GM21786 (cell line): ENCODE measurements at regions not wholly inside any gene's neighbourhood (a gene's known extent, or its start where the extent isn't known, plus 50 kb on each side); places are given as distances from the start of the nearest gene placed in this dataset.
"Not testable (repeated sequence)": the region's sequence is repeated elsewhere in the genome, so short reads cannot be mapped to it uniquely, and the experiment has no call there.

Source experiments
- ATAC-seq: cut with Tn5 transposase; IDR thresholded peaks from one replicate; pipeline ENCODE4 v1.9.1; 2021; ENCODE audit not compliant: unreplicated experiment

- not testable (repeated sequence) for ATAC-seq
These were observed 382.4 kb upstream of the PODXL start for GRCh38 chr7:131938788-131939187.

- no peak for ATAC-seq
These were observed 381.4 kb upstream of the PODXL start for GRCh38 chr7:131937868-131938267.

GRCh38 chr7:131935180-131935579 is 378.8 kb upstream of the PODXL start:
- ATAC-seq = no peak

- no peak for ATAC-seq
These were observed 378.0 kb upstream of the PODXL start for GRCh38 chr7:131934452-131934851.

DNA sequence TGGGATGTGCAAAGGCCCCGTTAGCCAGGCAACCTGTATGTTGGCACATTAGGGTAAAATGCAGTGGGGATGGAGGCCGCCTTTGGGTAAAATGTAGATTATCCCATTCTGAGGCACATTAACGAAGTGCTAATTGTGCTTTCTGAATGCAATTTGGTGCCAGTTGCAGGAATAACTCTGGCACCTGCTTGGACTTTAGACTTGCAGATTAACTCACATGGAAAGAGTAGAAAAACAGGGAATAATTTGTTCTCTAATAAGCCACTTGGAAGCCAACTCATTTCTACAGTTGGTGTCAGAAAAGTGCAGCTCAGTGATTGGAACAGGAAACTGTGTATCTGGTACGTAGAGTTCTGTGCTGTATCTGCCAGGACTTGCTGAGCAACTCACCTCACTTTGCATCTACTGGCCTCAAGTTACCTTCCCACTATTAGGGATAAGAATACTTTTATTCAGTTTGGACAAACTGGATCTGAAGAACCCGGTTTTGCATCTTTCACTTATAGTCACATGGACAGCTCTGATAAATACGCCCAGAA is 377.4 kb upstream of the PODXL start:
- ATAC-seq = no peak

GRCh38 chr7:131933219-131933618 is 376.8 kb upstream of the PODXL start:
- not testable (repeated sequence) for ATAC-seq

GRCh38 chr7:131932271-131932670 is 375.8 kb upstream of the PODXL start:
- no peak for ATAC-seq

DNA sequence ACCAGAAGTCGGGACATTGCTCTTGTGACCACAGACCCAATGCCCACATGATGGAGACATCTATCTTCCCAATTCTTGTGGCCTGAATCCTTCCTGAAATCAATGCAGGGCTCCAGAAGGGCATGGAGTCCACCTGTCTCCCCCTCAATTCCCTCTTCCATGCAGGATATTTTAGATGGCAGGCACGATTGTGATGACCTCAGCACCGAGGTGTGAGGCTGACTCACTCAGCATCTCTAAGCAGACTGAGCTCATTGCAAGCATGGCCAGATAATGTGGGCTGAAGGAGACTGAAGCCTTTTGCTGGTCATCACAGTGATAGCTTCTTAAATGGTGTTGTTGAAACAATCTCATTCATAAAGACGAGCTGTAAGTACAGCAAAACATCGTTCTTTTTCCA is 374.9 kb upstream of the PODXL start:
- ATAC-seq = no peak

GRCh38 chr7:131929632-131930031 is 373.2 kb upstream of the PODXL start:
- ATAC-seq = no peak

DNA sequence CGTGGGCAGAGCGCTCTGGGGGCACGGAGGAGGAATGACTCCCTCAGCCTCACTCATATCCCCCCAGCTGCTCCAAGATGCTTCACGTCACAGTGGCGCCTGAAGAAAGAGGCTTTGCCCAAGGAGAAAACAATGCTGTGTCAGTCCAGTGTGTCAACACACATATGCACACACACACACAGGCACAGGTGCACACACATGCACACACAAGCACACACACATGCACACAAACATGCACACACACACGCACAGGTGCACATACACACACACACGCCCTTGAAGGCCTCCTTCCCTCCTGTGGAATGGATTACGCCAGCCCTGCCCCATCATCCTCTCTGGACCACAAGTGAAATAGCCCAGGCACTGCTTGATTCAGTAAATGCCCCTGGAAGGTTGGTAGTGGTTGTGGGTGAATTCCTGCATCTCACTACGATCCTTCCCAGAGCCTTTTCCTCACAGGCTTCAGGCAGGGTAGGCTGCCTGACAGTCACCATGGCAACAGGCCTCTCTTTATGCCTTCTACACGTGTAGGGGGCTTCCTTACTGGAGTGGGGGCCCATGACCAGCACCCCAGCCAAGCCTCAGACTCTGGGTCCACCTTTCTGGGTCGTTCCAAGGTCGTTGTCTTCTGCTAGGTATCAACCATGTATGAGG is 371.5 kb upstream of the PODXL start:
- ATAC-seq = no peak

GRCh38 chr7:131925636-131926035 is 369.2 kb upstream of the PODXL start:
- ATAC-seq = no peak

DNA sequence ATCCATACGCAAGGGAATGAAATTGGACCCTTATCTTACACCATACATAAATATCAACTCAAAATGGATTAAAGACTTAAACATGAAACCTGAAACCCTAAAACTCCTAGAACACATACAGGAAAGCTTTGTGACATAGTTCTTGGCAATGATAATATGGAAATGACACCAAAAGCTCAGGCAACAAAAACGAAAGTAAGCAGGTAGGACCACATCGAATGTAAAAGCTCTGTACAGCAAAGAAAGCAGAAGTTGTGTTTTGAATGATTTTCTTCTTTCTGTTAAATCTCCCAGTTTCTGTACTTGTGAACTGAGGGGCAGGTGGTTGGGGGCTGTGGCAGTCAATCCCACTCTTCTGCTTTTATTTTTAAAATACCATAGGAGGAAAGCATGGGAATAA is 368.4 kb upstream of the PODXL start:
- ATAC-seq = no peak

GRCh38 chr7:131922948-131923347 is 366.5 kb upstream of the PODXL start:
- not testable (repeated sequence) for ATAC-seq

DNA sequence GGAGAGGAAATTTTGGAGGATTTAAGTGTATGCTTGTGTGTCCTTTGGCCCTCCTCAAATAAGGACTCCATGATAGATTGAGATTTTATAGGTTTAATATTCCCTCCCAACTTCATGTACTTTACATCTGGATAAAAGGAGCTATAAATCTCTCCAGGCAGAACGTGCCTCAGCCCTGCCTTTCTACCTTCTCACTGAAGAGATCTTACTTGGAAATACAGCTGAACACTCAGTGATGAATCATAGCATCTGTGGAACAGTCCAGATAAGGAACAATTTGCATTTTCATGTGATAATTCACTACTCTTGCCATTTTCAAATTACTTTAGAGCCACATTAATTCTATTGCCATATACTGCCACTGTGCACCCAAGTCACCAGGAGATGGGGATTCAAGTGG is 364.6 kb upstream of the PODXL start:
- no peak for ATAC-seq

GRCh38 chr7:131919920-131920709 is 363.7 kb upstream of the PODXL start:
- peak; percentile 75 for ATAC-seq

DNA sequence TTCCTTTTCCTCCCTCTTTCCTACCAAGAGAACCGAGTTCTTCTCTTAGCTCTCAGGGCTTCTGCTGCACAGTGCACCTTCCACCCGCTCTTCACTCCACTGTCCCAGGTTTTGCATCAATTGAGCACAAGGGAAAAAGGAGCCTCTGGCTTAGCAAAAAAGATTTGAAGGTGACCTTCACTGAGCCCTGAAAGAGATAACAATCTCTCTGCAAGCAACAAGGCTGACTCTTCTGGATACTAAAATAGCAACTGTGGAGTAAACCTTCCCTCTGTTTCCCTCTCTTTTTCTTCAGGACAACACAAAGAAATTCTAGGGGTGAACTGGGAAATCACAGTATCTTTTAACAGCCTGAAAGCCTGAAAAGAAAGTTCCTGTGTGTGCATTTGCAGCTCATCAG is 354.7 kb upstream of the PODXL start:
- ATAC-seq = no peak

- no peak for ATAC-seq
These were observed 352.8 kb upstream of the PODXL start for GRCh38 chr7:131909151-131909768.

DNA sequence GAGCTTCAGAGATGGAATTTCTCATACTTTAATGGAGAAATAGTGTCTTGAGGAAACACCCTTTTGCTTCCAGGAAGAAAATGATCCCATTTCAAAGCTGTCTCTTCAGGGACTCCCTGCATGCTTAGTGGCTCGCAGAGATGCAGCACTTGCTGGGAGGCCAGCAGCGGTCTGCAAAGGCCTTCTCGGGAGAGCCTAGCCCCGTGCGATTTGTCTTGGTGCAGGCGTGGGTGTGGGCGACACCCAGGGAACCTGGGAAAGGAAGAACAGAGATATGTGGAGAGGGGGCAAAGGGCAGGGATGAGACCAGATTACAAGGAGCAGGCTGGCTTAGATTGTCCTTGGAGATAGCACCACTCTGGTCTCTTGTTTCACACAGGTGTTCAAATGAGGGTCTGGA is 352.3 kb upstream of the PODXL start:
- no peak for ATAC-seq

DNA sequence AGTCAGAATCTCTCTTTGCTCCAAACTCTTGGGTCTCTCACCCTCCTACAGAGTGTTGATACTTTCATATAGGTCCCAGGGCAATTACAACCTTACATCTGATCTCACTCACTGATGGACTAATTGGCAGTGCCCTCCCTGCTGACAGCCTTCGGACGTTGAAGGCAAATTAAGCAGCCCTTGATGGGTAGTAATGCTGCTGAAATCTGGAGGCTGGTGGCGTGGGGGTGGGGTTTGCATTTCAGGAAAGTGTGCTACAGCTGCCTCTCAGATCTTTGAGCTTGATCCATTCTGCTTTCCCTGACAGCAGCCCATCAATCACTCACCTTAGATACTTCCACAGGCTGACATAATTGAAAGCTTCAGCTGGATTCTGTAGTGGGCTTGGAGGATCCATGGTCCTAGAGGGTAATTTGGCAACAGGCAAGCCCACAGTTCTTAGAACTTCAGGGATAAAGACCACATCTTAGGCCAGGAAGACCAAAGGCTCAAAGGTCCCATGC is 349.1 kb upstream of the PODXL start:
- ATAC-seq = no peak

DNA sequence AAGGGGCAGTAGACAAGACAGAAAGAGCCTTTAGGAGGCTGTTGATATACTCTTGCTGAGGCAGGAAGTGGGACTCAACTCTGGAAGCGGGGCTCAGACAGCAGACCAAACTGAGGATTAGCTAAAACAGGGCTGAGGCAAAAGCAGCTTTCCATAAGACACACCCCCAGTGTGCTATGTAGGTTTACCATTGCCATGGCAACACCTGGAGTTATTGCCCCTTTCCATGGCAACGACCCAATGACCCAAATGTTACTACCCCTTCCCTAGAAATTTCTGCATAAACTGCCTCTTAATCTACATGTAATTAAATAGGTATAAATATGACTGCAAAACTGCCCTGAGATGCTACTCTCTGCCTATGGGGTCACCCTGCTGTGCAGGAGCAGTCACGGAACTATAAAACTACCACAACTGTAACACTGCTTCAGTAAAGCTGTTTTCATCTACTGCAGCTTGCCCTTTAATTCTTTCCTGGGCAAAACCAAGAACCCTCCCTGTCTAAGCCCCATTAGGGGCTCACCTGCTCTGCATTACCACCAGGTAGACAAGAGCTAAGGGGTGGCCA is 348.4 kb upstream of the PODXL start:
- no peak for ATAC-seq

DNA sequence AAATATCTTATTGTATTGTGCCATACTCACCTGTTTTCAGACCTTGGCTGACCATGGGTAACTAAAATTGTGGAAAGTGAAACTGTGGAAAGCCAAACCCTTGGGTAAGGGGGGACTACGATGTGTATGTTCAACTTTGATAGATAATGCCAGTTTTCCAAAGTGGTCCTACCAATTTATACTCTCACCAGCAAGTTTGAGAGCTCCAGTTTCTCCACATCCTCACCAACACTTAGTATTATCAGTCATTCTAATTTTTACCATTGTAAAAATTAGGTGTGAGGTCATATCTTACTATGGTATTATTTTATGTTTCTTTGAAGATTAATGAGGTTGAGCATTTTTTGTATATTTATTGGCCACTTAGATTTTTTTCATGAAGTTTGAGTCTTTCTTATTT is 346.9 kb upstream of the PODXL start:
- ATAC-seq = no peak
